Effector memory CD4-positive, alpha-beta T cell (primary cell): ENCODE measurements at regions not wholly inside any gene's neighbourhood (a gene's known extent, or its start where the extent isn't known, plus 50 kb on each side); places are given as distances from the start of the nearest gene placed in this dataset.
A peak's percentile ranks its signal among the peaks of the same experiment; 100 is the strongest.

Source experiments
- DNase-seq, 3 donors: peaks; one replicate each; pipeline ENCODE4 v3.0.0-alpha.2; 2020
- H3K27ac ChIP-seq: 2 replicates; pipeline ENCODE4 v1.7.0; 2013; ENCODE audit warnings: mild to moderate bottlenecking, low read length, moderate library complexity; ENCODE audit not compliant: insufficient read depth, poor library complexity, severe bottlenecking
- H3K27me3 ChIP-seq: replicated peaks from 2 replicates; pipeline ENCODE4 v1.7.0; 2013; ENCODE audit warnings: mild to moderate bottlenecking, low read length; ENCODE audit not compliant: insufficient read depth, control insufficient read depth, poor library complexity, severe bottlenecking
- H3K36me3 ChIP-seq: 2 replicates; pipeline ENCODE4 v1.7.0; 2013; ENCODE audit warnings: mild to moderate bottlenecking, low read length, moderate library complexity; ENCODE audit not compliant: control insufficient read depth, insufficient read depth
- H3K4me1 ChIP-seq: 2 replicates; pipeline ENCODE4 v1.7.0; 2013; ENCODE audit warnings: low read length, mild to moderate bottlenecking; ENCODE audit not compliant: control insufficient read depth, insufficient read depth, poor library complexity, severe bottlenecking
- H3K4me3 ChIP-seq: 2 replicates; pipeline ENCODE4 v1.7.0; 2013; ENCODE audit warnings: low read length, low read depth, mild to moderate bottlenecking; ENCODE audit not compliant: insufficient read depth, poor library complexity, severe bottlenecking
- H3K9me3 ChIP-seq: 2 replicates; pipeline ENCODE4 v1.7.0; 2013; ENCODE audit warnings: mild to moderate bottlenecking, low read length, moderate library complexity; ENCODE audit not compliant: control insufficient read depth

DNA sequence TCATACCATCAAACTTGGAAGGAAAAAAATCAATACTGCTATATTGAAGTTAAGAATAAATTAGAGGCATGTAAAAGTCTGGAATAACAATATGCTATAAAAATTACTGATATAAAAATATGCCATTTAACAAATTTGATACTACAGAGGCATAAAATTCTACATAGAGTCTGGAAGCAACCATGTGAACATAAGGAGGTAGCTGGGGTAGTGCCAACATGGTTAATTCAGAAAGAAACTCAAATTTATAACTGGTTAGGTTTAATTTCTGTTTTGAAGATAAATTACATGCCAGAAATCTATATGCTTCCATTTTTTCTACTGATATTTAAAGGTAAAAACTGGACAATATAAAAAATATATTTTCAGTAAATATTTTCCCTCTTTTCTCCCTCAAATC, 103.1 kb upstream of the NR4A3 start:
- H3K36me3 ChIP-seq: no peaks in the 10 kb centered on the region
- H3K4me3 ChIP-seq: no peak overlapping the region
- no peak for DNase-seq
- H3K27ac ChIP-seq: no peak overlapping the region
- H3K27me3 ChIP-seq: no peaks in the 10 kb centered on the region
- no peaks in the 10 kb centered on the region for H3K9me3 ChIP-seq
- no peaks in the 10 kb centered on the region for H3K4me1 ChIP-seq

DNA sequence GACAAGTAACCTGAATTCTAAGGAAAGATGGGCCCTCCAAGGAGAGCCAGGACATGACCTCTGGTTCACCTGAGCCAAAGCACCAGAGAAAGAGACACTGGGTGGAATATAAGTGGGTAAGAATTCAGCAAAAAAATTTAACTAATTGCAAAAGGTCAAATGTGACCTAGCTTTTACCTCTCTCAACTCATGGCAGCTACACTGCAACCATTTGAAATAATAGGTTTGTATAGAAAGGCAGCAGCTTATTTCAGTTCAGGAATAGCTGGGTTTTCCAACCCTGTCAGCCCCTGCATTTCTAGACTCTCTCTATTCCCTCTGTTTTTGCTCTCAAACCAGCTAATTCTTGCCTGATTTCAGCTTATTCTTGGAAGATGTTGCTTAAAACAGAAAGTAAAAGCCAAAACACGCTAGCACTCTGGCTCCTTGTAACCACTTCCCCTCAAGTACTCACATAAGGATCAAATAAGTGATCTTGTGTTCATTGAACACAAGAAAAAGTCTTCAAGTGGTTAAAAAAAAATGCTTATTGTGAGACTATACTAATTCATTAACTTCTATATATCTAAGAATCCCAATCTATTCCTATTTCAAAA, 101.1 kb upstream of the NR4A3 start:
- peak overlapping the region; percentile 33 for H3K27ac ChIP-seq
- DNase-seq: no peak
- peak overlapping the region; percentile 36 for H3K4me3 ChIP-seq
- no peaks in the 10 kb centered on the region for H3K4me1 ChIP-seq
- H3K27me3 ChIP-seq: no peaks in the 10 kb centered on the region
- H3K9me3 ChIP-seq: no peaks in the 10 kb centered on the region
- no peaks in the 10 kb centered on the region for H3K36me3 ChIP-seq

DNA sequence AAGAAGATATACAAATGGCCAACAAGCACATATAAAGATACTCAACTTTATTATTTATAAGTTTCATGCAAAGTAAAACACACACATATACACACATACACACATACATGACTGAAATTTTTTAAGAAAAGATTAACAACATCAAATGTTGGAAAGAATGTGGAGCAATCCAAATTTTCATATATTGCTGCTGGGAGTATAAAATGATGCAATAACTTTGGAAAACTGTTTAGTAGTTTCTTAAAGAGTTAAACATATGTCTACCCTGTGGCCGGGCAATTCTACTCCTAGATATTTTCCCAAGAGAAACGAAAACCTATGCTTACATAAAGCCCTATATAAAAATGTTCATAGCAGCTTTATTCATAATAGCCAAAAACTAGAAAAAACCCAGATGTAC, 99.8 kb upstream of the NR4A3 start:
- no peaks in the 10 kb centered on the region for H3K36me3 ChIP-seq
- no peak overlapping the region for H3K4me3 ChIP-seq
- no peaks in the 10 kb centered on the region for H3K9me3 ChIP-seq
- H3K4me1 ChIP-seq: no peaks in the 10 kb centered on the region
- H3K27ac ChIP-seq: no peak overlapping the region
- no peak for DNase-seq
- no peaks in the 10 kb centered on the region for H3K27me3 ChIP-seq

- Histone ChIP-seq H3K27me3 (no peaks in the 10 kb centered on the region), H3K9me3 (no peaks in the 10 kb centered on the region), H3K4me1 (no peaks in the 10 kb centered on the region), H3K36me3 (no peaks in the 10 kb centered on the region), H3K27ac (no peak overlapping the region), H3K4me3 (no peak overlapping the region)
- no peak for DNase-seq
Measured at GRCh38 chr9:99722877-99723276, 98.8 kb upstream of the NR4A3 start.

DNA sequence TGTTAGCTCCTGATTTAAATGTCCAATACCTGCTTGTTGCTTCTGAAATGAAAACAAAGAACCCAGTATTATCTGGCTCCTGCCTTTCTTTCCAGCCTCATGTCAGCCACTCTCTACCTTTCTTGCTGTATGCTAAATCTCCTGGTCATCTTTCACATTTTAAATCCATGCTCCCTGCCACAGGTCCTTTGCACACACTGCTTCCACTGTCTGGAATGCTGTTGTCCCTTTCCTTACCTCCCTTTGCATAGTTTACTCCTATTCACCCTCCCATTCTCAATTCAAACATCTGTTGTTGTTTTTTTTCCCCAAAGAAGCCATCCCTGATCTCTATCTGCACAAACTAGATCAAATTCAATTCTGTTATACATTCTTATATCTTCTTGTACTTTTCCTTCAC, 97.0 kb upstream of the NR4A3 start:
- Histone ChIP-seq H3K4me1 (no peaks in the 10 kb centered on the region), H3K36me3 (no peaks in the 10 kb centered on the region), H3K27me3 (no peaks in the 10 kb centered on the region), H3K27ac (no peak overlapping the region), H3K4me3 (no peak overlapping the region), H3K9me3 (no peaks in the 10 kb centered on the region)
- DNase-seq: no peak

DNA sequence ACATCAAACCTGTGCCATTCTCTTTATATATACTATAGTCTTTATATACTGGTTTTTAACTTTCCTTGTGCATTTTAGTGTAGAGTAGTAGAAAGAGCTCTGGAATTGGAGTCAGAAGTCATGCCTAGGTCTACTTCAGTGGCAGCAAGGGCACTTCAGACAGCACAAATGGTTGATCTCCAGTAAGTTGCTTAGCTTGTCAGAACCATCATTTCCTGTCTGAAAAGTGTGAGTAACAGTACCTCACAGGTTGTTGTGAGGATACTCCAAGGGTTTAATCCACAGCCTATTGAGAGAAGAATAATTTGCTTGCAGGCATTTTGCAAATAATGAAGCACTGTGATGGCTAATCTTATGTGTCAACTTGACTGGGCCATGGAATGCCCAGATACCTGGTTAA, 95.8 kb upstream of the NR4A3 start:
- Histone ChIP-seq H3K27me3 (no peaks in the 10 kb centered on the region), H3K4me3 (no peak overlapping the region), H3K9me3 (no peaks in the 10 kb centered on the region), H3K27ac (no peak overlapping the region), H3K4me1 (no peaks in the 10 kb centered on the region), H3K36me3 (no peaks in the 10 kb centered on the region)
- no peak for DNase-seq

- no peaks in the 10 kb centered on the region for H3K4me1 ChIP-seq
- H3K9me3 ChIP-seq: no peaks in the 10 kb centered on the region
- no peaks in the 10 kb centered on the region for H3K27me3 ChIP-seq
- DNase-seq: no peak
- no peak overlapping the region for H3K4me3 ChIP-seq
- H3K36me3 ChIP-seq: no peaks in the 10 kb centered on the region
- H3K27ac ChIP-seq: no peak overlapping the region
Measured at GRCh38 chr9:99726758-99727157, 94.9 kb upstream of the NR4A3 start.

DNA sequence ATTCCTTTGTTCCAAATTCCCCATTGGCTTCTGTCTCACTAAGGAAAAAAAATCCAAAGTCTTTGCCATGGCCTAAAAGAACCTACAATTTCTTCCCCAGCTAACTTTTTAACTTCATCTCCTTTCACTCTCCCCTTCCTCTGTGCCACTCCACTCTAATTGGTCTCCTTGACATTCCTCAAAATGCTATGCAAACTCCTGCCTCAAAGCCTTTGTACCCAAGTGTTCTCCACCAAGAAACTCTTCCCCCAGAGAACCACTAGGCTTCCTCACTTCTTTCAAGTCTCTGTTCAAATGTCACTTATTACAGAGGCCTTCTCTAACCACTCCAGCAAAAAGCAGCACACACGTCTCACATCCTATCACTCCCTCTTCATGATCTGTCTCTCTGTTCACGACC, 91.6 kb upstream of the NR4A3 start:
- no peak for DNase-seq
- H3K27ac ChIP-seq: no peak overlapping the region
- no peak overlapping the region for H3K4me3 ChIP-seq
- no peaks in the 10 kb centered on the region for H3K27me3 ChIP-seq
- H3K36me3 ChIP-seq: no peaks in the 10 kb centered on the region
- no peaks in the 10 kb centered on the region for H3K9me3 ChIP-seq
- H3K4me1 ChIP-seq: no peaks in the 10 kb centered on the region

GRCh38 chr9:99731950-99732349, 89.7 kb upstream of the NR4A3 start:
- H3K27ac ChIP-seq: no peak overlapping the region
- H3K4me3 ChIP-seq: no peak overlapping the region
- no peaks in the 10 kb centered on the region for H3K36me3 ChIP-seq
- H3K9me3 ChIP-seq: no peaks in the 10 kb centered on the region
- no peaks in the 10 kb centered on the region for H3K4me1 ChIP-seq
- no peaks in the 10 kb centered on the region for H3K27me3 ChIP-seq
- no peak for DNase-seq

DNA sequence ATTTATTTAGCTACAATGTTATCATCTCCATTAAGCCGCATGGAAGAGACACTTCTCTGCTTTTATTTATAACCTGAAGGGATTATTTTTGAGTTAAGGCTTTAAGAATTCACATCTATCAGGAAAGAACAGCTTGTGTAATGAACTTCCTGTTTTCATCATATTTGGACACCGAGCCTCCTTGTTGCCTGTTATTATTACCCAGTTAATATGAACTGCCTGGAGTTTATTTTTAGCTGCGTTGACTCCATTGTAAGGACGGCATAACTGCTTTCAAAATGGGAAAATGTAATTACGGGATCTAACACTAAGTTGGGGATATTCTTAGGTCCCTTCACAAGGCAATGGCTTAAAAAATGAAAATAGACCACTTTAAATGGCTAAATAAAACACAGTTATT, 89.0 kb upstream of the NR4A3 start:
- Histone ChIP-seq H3K9me3 (no peaks in the 10 kb centered on the region), H3K4me3 (no peak overlapping the region)

DNA sequence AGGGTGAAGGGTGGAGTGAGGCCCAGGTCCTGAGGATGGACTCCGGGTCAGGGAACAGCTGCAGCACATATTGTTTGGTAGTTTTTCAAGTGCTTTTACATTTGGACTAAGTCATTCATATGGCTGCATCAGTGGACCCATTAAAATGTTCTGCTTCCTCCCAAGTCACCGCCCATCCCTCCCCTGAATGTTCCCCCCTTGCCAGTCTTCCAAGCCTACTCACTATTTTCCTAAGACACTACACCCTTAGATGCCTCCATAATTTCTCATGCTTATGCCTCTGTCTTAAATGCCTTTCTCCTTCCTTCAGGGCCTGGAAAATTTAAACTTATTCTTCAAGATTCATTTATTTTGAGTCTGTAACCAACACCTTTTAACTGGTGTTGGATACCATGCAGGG, 86.6 kb upstream of the NR4A3 start:
- Histone ChIP-seq H3K27ac (no peak overlapping the region), H3K9me3 (no peaks in the 10 kb centered on the region), H3K36me3 (no peaks in the 10 kb centered on the region), H3K4me3 (no peak overlapping the region), H3K4me1 (no peaks in the 10 kb centered on the region), H3K27me3 (no peaks in the 10 kb centered on the region)
- DNase-seq: no peak

More for the DNA sequence above, 89.0 kb upstream of the NR4A3 start:
- Histone ChIP-seq H3K4me1 (no peaks in the 10 kb centered on the region), H3K27me3 (no peaks in the 10 kb centered on the region), H3K27ac (no peak overlapping the region), H3K36me3 (no peaks in the 10 kb centered on the region)
- no peak for DNase-seq
